Central memory CD8-positive, alpha-beta T cell (primary cell): ENCODE measurements at regions not wholly inside any gene's neighbourhood (a gene's known extent, or its start where the extent isn't known, plus 50 kb on each side); places are given as distances from the start of the nearest gene placed in this dataset.
"Not testable (repeated sequence)": the region's sequence is repeated elsewhere in the genome, so short reads cannot be mapped to it uniquely, and the experiment has no call there.

ENCODE experiments used
- ATAC-seq: fragments of 150-1000 bp; cut with Tn5 transposase; replicated peaks from 2 replicates; pipeline ENCODE4 v1.10.0; 2022; ENCODE audit warnings: mild to moderate bottlenecking, moderate FRiP score, moderate number of reproducible peaks; ENCODE audit not compliant: poor library complexity, severe bottlenecking; ENCODE audit errors: extremely low read depth
- DNase-seq, 2 donors: peaks; one replicate each; pipeline ENCODE4 v3.0.0; 2021; ENCODE audit warnings: low spot score in 2 of 2
- H3K27ac Mint-ChIP-seq: one replicate; pipeline ENCODE4 v1.8.0; 2022; ENCODE audit warnings: low read depth, mild to moderate bottlenecking, moderate library complexity, mixed read lengths
- H3K27me3 Mint-ChIP-seq: one replicate; pipeline ENCODE4 v1.8.0; 2022; ENCODE audit warnings: mixed read lengths
- H3K36me3 Mint-ChIP-seq: one replicate; pipeline ENCODE4 v1.8.0; 2022; ENCODE audit warnings: mild to moderate bottlenecking, moderate library complexity, mixed read lengths; ENCODE audit not compliant: insufficient read depth
- H3K4me1 Mint-ChIP-seq: one replicate; pipeline ENCODE4 v1.8.0; 2022; ENCODE audit warnings: mixed read lengths
- H3K4me3 Mint-ChIP-seq: one replicate; pipeline ENCODE4 v1.8.0; 2022; ENCODE audit warnings: mild to moderate bottlenecking, moderate library complexity, mixed read lengths
- H3K9me3 Mint-ChIP-seq: one replicate; pipeline ENCODE4 v1.8.0; 2022; ENCODE audit warnings: mixed read lengths

DNA sequence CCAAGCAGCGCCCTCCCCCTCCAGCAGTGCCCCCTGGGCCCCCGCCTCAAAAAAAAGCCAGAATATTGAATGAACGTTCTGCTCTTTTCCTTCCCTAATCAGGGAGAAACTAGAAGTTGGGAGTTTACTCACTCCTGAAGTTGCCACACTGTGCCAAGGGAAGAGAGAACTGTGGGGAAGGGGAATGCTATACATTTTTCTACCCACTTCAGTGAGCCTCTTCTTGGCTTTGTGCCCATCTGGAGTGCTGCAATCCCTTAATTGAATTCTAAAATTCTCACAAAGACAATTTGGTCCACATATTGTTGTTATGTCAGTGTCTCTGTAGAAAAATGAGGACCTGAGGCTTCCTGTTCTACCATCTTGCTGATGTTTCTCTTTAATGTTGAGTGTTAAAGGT lies 443.7 kb downstream of the DIRAS2 start:
- no peaks in the 10 kb centered on the region for H3K36me3 Mint-ChIP-seq
- no peaks in the 10 kb centered on the region for H3K4me1 Mint-ChIP-seq
- no peak overlapping the region for H3K4me3 Mint-ChIP-seq
- DNase-seq (no peak), ATAC-seq (no peak)
- H3K27me3 Mint-ChIP-seq, result peaks cover 11% of the 10 kb centered on the region
- H3K27ac Mint-ChIP-seq, result no peak overlapping the region
- H3K9me3 Mint-ChIP-seq, result peaks cover 5% of the 10 kb centered on the region

GRCh38 chr9:90201766-90202165 lies 440.9 kb downstream of the DIRAS2 start:
- H3K9me3 Mint-ChIP-seq, result peaks cover 5% of the 10 kb centered on the region
- H3K27ac Mint-ChIP-seq, result no peak overlapping the region
- DNase-seq, result no peak

DNA sequence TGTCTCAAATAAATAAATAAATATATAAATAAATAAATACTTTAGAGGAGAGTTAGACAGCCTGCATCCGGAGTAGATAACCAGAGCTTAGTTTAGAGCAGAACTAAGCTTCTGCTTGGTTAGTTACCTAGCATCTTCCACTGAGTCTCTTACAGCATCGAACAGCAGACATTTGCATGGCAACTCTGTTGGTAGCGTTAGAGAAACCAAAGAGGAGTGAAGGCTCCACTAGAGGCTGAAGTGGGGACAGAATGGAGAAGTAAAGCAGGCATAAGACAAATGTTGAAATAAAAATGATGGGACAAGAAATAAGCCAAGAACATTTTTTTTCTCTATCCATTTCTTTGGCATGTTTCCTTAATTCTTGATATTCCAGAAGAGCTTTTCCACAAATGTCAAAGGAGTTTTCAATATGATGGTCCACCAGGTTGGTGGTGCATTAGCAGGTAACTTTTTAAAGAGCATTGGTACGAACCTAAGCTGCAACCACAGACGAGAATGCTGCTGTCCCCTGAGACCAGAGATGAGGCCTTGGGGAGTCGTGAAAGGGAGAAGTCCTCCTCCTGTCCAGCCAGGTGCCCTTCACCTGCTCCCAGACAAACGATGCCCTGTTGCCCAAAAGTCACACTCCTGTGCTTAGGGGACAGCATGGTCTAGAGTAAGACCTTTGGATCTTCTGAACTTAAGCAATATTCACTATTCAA lies 438.3 kb downstream of the DIRAS2 start:
- no peak for ATAC-seq

More at GRCh38 chr9:90201766-90202165, 440.9 kb downstream of the DIRAS2 start:
- ATAC-seq, result no peak
- Mint-ChIP-seq H3K36me3 (no peaks in the 10 kb centered on the region), H3K27me3 (peaks cover 9% of the 10 kb centered on the region), H3K4me3 (no peak overlapping the region), H3K4me1 (no peaks in the 10 kb centered on the region)

DNA sequence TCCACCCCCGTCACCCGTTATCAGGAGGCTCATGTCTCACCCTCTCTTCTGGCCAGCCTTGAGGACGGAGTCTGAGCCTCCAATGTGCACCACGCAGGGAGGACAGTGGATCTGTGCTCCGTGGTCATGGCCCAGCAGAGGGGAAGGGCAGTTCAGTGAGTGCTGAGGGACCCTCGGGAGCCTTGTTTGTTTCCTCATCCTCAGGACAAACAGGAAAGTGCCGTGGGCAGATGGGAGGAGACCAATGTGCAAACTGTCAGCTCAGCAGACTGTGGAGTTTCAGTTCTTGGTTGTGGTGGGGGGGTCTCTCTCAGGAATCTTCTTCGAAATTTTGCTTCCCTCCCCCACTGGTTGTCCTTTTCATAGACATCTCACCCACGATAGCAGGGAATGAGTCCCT lies 429.6 kb downstream of the DIRAS2 start:
- not testable (repeated sequence) for H3K4me3 Mint-ChIP-seq, H3K36me3 Mint-ChIP-seq, H3K9me3 Mint-ChIP-seq, DNase-seq, ATAC-seq, H3K4me1 Mint-ChIP-seq, H3K27ac Mint-ChIP-seq
- H3K27me3 Mint-ChIP-seq, result peaks cover 22% of the 10 kb centered on the region

More for the DNA sequence above, 438.3 kb downstream of the DIRAS2 start:
- Mint-ChIP-seq H3K27me3 (peaks cover 9% of the 10 kb centered on the region), H3K9me3 (no peaks in the 10 kb centered on the region), H3K4me1 (no peaks in the 10 kb centered on the region), H3K27ac (no peak overlapping the region), H3K4me3 (no peak overlapping the region), H3K36me3 (no peaks in the 10 kb centered on the region)
- no peak for DNase-seq

DNA sequence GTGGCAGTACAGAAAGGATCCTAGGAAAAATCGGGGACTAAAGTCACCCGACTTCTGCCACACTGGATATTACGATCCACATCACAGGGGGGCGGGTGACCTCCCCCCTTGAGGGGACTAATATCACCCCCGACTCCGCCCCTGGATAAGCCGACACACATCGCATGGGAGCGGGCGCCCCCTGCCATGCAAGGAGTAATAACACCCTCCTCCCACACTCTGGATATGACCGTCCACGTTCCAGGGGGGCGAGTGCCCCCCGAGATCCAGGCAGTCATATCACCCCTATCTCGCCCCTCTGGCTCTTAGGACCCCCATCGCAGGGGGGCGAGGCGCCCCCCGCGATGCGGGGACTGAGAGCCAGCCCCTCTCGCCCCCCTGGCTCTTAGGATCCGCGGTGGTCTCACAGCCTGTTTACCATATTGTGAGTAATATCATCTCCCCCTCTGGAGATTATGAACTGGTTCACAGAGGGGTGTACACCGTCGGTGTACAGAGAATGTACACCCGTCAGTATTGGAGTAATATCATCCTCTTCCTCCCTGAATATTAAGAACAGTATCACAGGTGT lies 423.0 kb downstream of the DIRAS2 start:
- Mint-ChIP-seq H3K27ac (no peak overlapping the region), H3K36me3 (no peaks in the 10 kb centered on the region), H3K9me3 (peaks cover 5% of the 10 kb centered on the region), H3K27me3 (peaks cover 12% of the 10 kb centered on the region), H3K4me3 (no peak overlapping the region), H3K4me1 (peaks cover 5% of the 10 kb centered on the region)
- ATAC-seq (no peak), DNase-seq (no peak)

DNA sequence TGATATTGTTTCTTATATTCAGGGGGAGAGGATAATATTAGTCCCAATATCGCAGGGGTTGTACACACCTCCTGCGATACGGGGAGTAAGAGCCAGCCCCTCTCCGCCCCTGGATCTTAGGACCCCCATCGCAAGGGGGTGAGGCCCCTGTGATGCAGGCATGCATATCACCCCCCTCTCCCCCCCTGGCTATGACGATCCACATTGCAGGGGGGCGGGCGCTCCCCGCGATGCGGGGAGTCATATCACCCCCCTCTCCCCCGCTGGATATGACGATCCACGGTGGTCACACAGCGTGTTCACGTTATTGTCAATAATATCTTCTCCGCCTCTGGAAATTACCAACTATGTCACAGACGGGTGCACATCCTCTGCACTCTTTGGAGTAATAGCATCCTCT lies 420.7 kb downstream of the DIRAS2 start:
- H3K9me3 Mint-ChIP-seq, H3K36me3 Mint-ChIP-seq, H3K4me1 Mint-ChIP-seq, ATAC-seq, H3K27ac Mint-ChIP-seq, DNase-seq, H3K4me3 Mint-ChIP-seq: not testable (repeated sequence)
- H3K27me3 Mint-ChIP-seq, result peaks cover 12% of the 10 kb centered on the region

DNA sequence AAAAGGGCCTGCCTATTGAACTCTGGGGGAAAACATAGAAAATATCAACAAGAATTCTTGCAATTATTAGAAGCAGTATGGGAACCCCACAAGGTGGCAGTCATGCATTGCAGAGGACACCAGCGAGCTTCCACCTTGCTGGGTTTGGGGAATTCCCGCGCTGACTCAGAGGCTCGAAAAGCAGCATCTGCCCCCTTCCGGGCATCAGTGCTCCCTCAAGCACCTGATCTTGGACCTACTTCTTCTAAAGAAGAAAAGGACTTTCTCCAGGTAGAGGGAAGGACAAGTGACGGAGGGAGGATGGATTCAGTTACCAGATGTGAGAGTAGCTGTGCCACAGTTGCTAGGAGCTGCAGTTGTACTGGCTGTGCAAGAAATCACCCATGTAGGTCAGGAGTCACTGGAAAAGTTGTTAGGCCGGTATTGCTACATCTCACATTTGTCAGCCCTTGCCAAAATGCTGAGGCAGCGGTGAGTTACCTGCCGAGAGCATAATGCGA lies 415.7 kb downstream of the DIRAS2 start:
- H3K36me3 Mint-ChIP-seq, H3K27me3 Mint-ChIP-seq, H3K4me3 Mint-ChIP-seq, H3K27ac Mint-ChIP-seq, DNase-seq, H3K9me3 Mint-ChIP-seq, H3K4me1 Mint-ChIP-seq, ATAC-seq: not testable (repeated sequence)

DNA sequence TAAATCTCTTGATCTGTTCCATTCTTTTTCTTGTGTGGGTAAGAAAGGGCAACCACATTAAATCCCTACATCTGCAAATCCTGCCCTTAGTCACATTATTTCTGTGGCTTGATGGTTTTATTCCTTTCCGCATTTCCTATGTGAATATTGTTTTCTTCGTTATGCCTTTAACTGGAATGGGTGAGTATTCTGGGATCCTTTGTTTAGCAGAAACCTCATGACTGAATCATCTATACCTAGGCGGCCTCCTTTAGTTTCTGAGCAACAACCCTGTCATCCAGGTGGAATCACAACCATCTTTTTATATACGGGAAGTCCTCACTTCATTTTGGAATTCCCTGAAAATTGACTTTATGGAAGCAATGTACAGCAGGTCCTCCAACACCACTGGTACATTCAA lies 409.5 kb downstream of the DIRAS2 start:
- H3K4me1 Mint-ChIP-seq, DNase-seq, H3K27ac Mint-ChIP-seq, H3K9me3 Mint-ChIP-seq, H3K27me3 Mint-ChIP-seq, ATAC-seq, H3K4me3 Mint-ChIP-seq, H3K36me3 Mint-ChIP-seq: not testable (repeated sequence)

DNA sequence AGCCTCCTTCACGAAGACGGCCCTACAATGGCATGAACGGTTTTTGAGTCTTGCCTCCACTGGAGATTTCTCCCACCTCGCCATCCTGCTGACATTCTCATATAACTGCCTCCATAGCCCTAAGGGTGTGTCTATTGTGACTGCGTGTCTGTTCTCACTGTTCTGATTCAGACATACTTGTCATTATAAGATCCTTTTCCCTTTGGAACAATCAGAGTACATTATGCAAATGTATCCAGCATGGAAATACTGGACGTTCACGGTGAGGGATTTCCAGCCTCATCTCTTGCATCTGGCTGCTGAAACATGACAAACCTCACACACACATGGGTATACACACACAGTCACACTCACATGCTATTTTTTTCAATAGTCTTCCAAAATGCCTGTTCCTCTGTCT lies 402.1 kb downstream of the DIRAS2 start:
- ATAC-seq (no peak), DNase-seq (no peak)
- Mint-ChIP-seq H3K27me3 (peaks cover 15% of the 10 kb centered on the region), H3K36me3 (no peaks in the 10 kb centered on the region), H3K4me1 (no peaks in the 10 kb centered on the region), H3K9me3 (no peaks in the 10 kb centered on the region), H3K4me3 (no peak overlapping the region), H3K27ac (no peak overlapping the region)

- Mint-ChIP-seq H3K36me3 (no peaks in the 10 kb centered on the region), H3K4me1 (no peaks in the 10 kb centered on the region), H3K4me3 (no peak overlapping the region), H3K27me3 (peaks cover 30% of the 10 kb centered on the region), H3K27ac (no peak overlapping the region), H3K9me3 (no peaks in the 10 kb centered on the region)
- no peak for DNase-seq
- ATAC-seq, result no peak
These were observed 397.0 kb downstream of the DIRAS2 start for GRCh38 chr9:90245661-90246060.

DNA sequence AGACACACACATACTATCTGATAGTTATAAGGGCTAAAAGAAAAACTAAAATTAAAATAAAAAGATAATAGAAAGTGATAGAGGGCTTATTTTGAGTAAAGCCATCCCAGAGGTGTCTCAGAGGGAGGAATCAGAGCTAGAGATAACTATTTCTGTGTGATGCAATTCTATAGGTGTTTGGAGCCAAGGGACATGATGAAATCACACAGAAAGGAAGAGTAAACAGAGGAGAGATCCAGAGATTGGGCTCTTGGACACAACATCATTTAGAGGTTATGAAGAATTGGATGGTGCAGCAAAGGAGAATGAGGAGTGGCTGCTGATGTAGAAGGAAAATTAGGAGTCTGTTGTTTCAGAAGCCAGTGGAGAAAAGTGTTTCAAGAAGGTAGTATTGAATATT lies 393.5 kb downstream of the DIRAS2 start:
- Mint-ChIP-seq H3K9me3 (no peaks in the 10 kb centered on the region), H3K4me1 (no peaks in the 10 kb centered on the region)

GRCh38 chr9:90251316-90251715 lies 391.3 kb downstream of the DIRAS2 start:
- no peak for ATAC-seq
- Mint-ChIP-seq H3K4me3 (no peak overlapping the region), H3K27me3 (peaks cover 25% of the 10 kb centered on the region), H3K27ac (no peak overlapping the region), H3K4me1 (no peaks in the 10 kb centered on the region), H3K36me3 (no peaks in the 10 kb centered on the region), H3K9me3 (no peaks in the 10 kb centered on the region)
- no peak for DNase-seq

More for the DNA sequence above, 393.5 kb downstream of the DIRAS2 start:
- H3K36me3 Mint-ChIP-seq, result no peaks in the 10 kb centered on the region
- no peak overlapping the region for H3K27ac Mint-ChIP-seq
- DNase-seq, result no peak
- H3K27me3 Mint-ChIP-seq, result peaks cover 30% of the 10 kb centered on the region
- H3K4me3 Mint-ChIP-seq, result no peak overlapping the region
- ATAC-seq, result no peak

- no peak overlapping the region for H3K4me3 Mint-ChIP-seq
- H3K36me3 Mint-ChIP-seq, result no peaks in the 10 kb centered on the region
- peaks cover 7% of the 10 kb centered on the region for H3K9me3 Mint-ChIP-seq
- no peaks in the 10 kb centered on the region for H3K4me1 Mint-ChIP-seq
- no peak overlapping the region for H3K27ac Mint-ChIP-seq
- peaks cover 25% of the 10 kb centered on the region for H3K27me3 Mint-ChIP-seq
- no peak for ATAC-seq
- no peak for DNase-seq
These were observed 386.3 kb downstream of the DIRAS2 start for GRCh38 chr9:90256345-90256744.
